Adrenal gland (tissue), 5 donors: ENCODE measurements at regions not wholly inside any gene's neighbourhood (a gene's known extent, or its start where the extent isn't known, plus 50 kb on each side); places are given as distances from the start of the nearest gene placed in this dataset.
"Not testable (repeated sequence)": the region's sequence is repeated elsewhere in the genome, so short reads cannot be mapped to it uniquely, and the experiment has no call there.

ENCODE experiments used
- CTCF ChIP-seq, 6 experiments: fragments of 450-650 bp in 4 of 6; fragments of 200-600 bp in 2 of 6; sonication (generic) in 1 of 6; IDR thresholded peaks; 1 replicate in 5 of 6; 2 replicates in 1 of 6; pipeline versions ENCODE4 v1.5.1 to v1.8.0; 2016 to 2021; ENCODE audit warnings: antibody characterized with exemption in 6 of 6, mild to moderate bottlenecking in 2 of 6, moderate library complexity in 1 of 6
- POLR2A ChIP-seq, 2 donors: fragments of 450-650 bp; IDR thresholded peaks; one replicate each; pipeline ENCODE4 v1.6.1; 2017; ENCODE audit warnings: antibody characterized with exemption in 2 of 2, mild to moderate bottlenecking in 2 of 2, moderate library complexity in 1 of 2
- donor health status: DM: no; HTN: no; CAD: no.

GRCh38 chr10:18856623-18857022 lies 192.0 kb upstream of the MALRD1 start:
- not testable (repeated sequence) for TF ChIP-seq POLR2A, CTCF (IDR thresholded peaks at IDR 0.05)
